Testis (tissue), 2 donors: ENCODE measurements at regions not wholly inside any gene's neighbourhood (a gene's known extent, or its start where the extent isn't known, plus 50 kb on each side); places are given as distances from the start of the nearest gene placed in this dataset.

ENCODE experiments used
- DNase-seq: peaks from one replicate; pipeline ENCODE4 v3.0.0-alpha.2; 2019
- H3K27ac ChIP-seq, 2 donors: fragments of 200-600 bp; sonication (generic); one replicate each; pipeline ENCODE4 v1.5.1; 2019
- H3K27me3 ChIP-seq: fragments of 200-600 bp; sonication (generic); one replicate; pipeline ENCODE4 v1.5.1; 2019
- H3K36me3 ChIP-seq: fragments of 200-600 bp; sonication (generic); one replicate; pipeline ENCODE4 v1.5.1; 2017; ENCODE audit warnings: low read depth; ENCODE audit errors: missing control alignments
- H3K4me1 ChIP-seq: fragments of 200-600 bp; sonication (generic); one replicate; pipeline ENCODE4 v1.5.1; 2019
- H3K4me3 ChIP-seq, 2 donors: fragments of 200-600 bp; sonication (generic); one replicate each; pipeline ENCODE4 v1.5.1; 2017 to 2019
- H3K9me3 ChIP-seq: fragments of 200-600 bp; sonication (generic); one replicate; pipeline ENCODE4 v1.5.1; 2017
- POLR2A ChIP-seq: fragments of 450-650 bp; IDR thresholded peaks from one replicate; pipeline ENCODE4 v1.6.1; 2017; ENCODE audit warnings: antibody characterized with exemption, mild to moderate bottlenecking, moderate library complexity
- WGBS, 2 donors: methylation state at CpG; one replicate each; pipeline ENCODE4 v1.1.5; 2018; 5-methylcytosine and 5-hydroxymethylcytosine counted together
- intact Hi-C: fragments of 100-400 bp; cut with DNase I; formaldehyde crosslinking; loops from one replicate; pipeline ENCODE4 v1.15.1; 2023; ENCODE audit warnings: low total_unique reads
- TF ChIP-seq, protein P1 (sequence below), 3 experiments: fragments of 450-650 bp in 2 of 3; fragments of 200-600 bp in 1 of 3; sonication (generic) in 1 of 3; IDR thresholded peaks; one replicate each; pipeline ENCODE4 v1.5.1; 2016 to 2019; ENCODE audit warnings: antibody characterized with exemption in 3 of 3, mild to moderate bottlenecking in 2 of 3, moderate library complexity in 1 of 3

DNA sequence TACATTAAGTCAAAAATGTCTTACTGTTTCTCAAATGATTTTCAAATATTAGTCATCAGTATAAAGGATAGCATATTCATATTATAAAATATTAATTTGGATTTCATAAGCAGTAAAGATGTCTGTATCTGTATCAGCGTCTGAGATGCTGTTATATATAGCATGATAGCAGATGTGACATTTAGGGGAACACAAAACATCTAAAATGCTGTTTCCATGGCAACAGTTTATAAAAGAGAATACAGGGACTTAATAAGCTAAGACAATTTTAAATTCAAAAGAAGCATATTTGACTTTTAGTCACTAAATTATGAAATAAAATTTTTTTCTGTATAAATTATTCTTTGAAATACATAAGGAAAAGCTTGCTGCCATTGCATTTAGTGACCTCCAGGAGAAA is 432.2 kb downstream of the PDGFC start:
- no peak for TF ChIP-seq POLR2A
- TF ChIP-seq, protein P1, sequence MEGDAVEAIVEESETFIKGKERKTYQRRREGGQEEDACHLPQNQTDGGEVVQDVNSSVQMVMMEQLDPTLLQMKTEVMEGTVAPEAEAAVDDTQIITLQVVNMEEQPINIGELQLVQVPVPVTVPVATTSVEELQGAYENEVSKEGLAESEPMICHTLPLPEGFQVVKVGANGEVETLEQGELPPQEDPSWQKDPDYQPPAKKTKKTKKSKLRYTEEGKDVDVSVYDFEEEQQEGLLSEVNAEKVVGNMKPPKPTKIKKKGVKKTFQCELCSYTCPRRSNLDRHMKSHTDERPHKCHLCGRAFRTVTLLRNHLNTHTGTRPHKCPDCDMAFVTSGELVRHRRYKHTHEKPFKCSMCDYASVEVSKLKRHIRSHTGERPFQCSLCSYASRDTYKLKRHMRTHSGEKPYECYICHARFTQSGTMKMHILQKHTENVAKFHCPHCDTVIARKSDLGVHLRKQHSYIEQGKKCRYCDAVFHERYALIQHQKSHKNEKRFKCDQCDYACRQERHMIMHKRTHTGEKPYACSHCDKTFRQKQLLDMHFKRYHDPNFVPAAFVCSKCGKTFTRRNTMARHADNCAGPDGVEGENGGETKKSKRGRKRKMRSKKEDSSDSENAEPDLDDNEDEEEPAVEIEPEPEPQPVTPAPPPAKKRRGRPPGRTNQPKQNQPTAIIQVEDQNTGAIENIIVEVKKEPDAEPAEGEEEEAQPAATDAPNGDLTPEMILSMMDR (IDR thresholded peaks at IDR 0.05), result no peak

DNA sequence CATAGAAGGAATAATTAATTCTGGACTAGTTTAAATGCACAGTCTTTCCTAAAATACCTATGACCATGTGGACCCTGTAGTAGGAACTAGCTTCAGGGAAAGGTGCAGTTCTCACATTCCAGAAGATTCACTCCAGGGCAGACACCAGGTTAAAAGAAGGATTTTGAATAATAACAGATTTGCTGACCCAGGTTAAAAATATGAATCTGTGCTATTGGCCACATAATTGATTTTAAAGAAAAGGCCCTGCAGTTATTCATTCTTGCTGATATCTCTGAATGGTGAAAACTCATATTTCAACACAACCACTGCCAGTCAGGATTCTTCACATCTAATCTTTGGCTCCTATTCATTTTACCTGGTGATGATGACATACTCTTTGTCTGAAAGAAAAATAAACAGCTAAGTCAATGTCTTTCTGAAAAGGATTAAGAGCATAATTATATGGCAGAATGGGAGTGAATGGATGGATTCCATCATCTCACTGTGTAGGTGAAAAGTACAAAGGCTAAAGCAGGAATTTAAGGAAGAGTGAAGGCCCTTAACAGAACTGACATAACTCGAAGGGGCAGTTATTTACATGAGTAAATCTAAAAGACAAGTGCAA is 432.8 kb downstream of the PDGFC start:
- H3K4me3 ChIP-seq, result no peak overlapping the region
- H3K4me1 ChIP-seq, result no peaks in the 10 kb centered on the region
- TF ChIP-seq POLR2A, result no peak
- TF ChIP-seq, protein P1 (IDR thresholded peaks at IDR 0.05), result no peak
- WGBS, 2 donors, result 60 to 68% methylated on average over 1 of the region's 1 CpG
- no peaks in the 10 kb centered on the region for H3K9me3 ChIP-seq
- H3K27me3 ChIP-seq, result no peaks in the 10 kb centered on the region
- no peaks in the 10 kb centered on the region for H3K36me3 ChIP-seq
- no peak for DNase-seq
- no peak overlapping the region for H3K27ac ChIP-seq
- intact Hi-C loops, result no loop called here

More for the DNA sequence above, 432.2 kb downstream of the PDGFC start:
- DNase-seq, result no peak
- H3K36me3 ChIP-seq, result no peaks in the 10 kb centered on the region
- no peaks in the 10 kb centered on the region for H3K4me1 ChIP-seq
- H3K4me3 ChIP-seq, result no peak overlapping the region
- no peaks in the 10 kb centered on the region for H3K9me3 ChIP-seq
- no peaks in the 10 kb centered on the region for H3K27me3 ChIP-seq
- intact Hi-C loops, result no loop called here
- WGBS, 2 donors, result 86 to 95% methylated on average over 1 of the region's 1 CpG
- no peak overlapping the region for H3K27ac ChIP-seq

DNA sequence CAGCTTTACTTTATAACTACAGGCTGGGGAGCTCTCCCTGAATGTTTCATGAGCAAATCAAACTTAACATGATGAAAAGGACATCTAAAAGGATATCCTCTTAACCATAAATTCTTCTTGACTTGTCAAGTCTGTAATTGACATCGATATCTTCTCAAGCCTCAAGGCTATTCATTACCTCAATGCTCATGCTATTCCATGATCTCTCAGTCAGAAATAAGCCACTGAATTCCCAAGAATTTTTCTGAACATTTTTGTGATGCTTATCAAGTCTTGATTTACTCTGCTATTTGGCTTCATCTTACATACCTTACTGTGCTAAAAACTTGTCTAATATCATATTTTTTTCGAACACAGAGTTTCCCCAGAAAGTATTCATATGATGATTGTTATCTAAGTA is 433.4 kb downstream of the PDGFC start:
- H3K27me3 ChIP-seq, result no peaks in the 10 kb centered on the region
- no peaks in the 10 kb centered on the region for H3K36me3 ChIP-seq
- TF ChIP-seq, protein P1 (IDR thresholded peaks at IDR 0.05), result no peak
- TF ChIP-seq POLR2A, result no peak
- H3K4me1 ChIP-seq, result no peaks in the 10 kb centered on the region
- H3K9me3 ChIP-seq, result no peaks in the 10 kb centered on the region
- no peak for DNase-seq
- no peak overlapping the region for H3K4me3 ChIP-seq
- no peak overlapping the region for H3K27ac ChIP-seq
- WGBS, 2 donors, result 78 to 82% methylated on average over 2 of the region's 2 CpGs
- intact Hi-C loops, result no loop called here

DNA sequence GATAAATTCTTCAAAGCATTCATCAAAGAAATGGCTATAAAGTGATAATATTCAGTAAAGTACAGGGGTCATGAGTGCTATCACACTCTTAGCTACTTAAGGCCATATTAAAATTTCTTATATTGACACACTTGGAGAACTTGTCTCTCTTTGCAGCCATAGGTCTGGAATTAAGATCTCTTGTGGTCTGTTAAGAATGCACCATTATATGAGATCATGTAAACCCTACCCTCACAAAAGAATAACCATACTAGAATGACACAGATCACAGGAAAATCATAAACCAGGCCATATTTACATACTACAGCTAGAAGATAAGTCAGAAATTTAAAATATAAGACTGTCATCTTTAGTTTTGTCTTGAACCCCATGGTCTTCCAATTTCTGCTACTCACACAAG is 434.3 kb downstream of the PDGFC start:
- H3K27ac ChIP-seq, result no peak overlapping the region
- no peak for DNase-seq
- no peaks in the 10 kb centered on the region for H3K36me3 ChIP-seq
- no peak overlapping the region for H3K4me3 ChIP-seq
- intact Hi-C loops, result no loop called here
- no peaks in the 10 kb centered on the region for H3K27me3 ChIP-seq
- no peaks in the 10 kb centered on the region for H3K4me1 ChIP-seq
- TF ChIP-seq, protein P1 (IDR thresholded peaks at IDR 0.05), result no peak
- TF ChIP-seq POLR2A, result no peak
- no peaks in the 10 kb centered on the region for H3K9me3 ChIP-seq

DNA sequence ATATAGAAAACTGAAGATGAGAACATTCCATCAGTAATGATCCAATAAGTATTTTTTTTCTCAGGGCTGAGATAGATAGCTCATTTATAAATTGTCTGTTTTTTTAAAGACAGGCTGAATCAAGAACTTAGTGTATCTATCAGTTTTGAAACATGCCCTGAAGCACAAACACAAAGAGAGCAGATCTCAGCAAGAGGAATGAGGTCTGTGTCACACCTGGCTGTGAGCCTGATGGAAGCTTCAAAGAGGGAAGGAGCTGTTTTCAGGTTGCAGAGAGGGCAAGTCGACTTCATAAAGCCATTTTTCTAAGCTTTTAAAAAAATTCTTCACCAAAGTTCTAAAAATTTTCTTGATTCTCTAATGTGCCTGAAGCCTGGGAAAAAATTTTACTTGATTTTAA is 434.9 kb downstream of the PDGFC start:
- no peaks in the 10 kb centered on the region for H3K36me3 ChIP-seq

More for the DNA sequence above, 434.9 kb downstream of the PDGFC start:
- no peak for DNase-seq
- Histone ChIP-seq H3K4me3 (no peak overlapping the region), H3K27me3 (no peaks in the 10 kb centered on the region), H3K9me3 (no peaks in the 10 kb centered on the region), H3K27ac (no peak overlapping the region), H3K4me1 (no peaks in the 10 kb centered on the region)
- 64 to 90% methylated on average over 1 of the region's 1 CpG for WGBS, 2 donors
- TF ChIP-seq POLR2A, result no peak
- TF ChIP-seq, protein P1 (IDR thresholded peaks at IDR 0.05), result no peak
- intact Hi-C loops, result no loop called here
